ENCODE measurements at regions not wholly inside any gene's neighbourhood (a gene's known extent, or its start where the extent isn't known, plus 50 kb on each side); places are given as distances from the start of the nearest gene placed in this dataset.
"Not testable (repeated sequence)": the region's sequence is repeated elsewhere in the genome, so short reads cannot be mapped to it uniquely, and the experiment has no call there.

DNA sequence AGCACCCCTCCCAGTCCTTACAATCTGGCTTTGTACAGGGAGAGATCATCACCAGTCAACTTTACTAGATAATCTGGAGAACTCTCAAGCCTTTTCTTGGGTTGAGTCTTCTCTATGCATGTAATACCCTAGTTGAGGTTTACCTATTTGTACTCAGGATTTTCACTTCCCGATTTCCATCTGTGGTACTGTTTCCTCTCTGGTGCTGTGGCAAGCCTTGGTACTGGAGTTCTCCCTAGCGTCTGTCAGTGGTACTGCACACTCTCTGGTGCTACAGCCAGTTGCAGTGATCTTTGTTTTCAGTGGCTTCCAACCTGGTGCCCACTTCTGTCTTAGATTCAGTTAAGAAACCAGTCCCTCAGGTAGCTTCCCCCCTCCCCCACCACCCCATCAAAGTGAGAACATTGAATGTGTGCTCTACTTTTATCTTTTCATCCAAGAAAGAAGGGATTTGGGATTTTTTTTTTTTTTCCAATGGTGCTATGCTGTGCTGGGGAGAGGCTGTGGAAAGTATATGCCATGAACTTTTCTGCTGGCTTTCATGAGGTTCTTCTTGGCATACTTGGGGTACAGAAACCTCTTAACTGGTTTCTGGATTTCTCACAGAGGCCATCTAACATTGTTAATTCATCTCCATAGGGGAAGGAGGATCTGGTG, 69.4 kb upstream of the EVL start:
- H3K27me3 ChIP-seq (ENCODE audit: control insufficient read depth in 1 of 2, insufficient read depth in 2 of 2, low read length in 1 of 2): no peaks in the 10 kb centered on the region
- H3K27ac ChIP-seq (ENCODE audit: low read depth in 1 of 2, low read length in 2 of 2): no peak overlapping the region
- 15 to 34% methylated on average over 2 of the region's 2 CpGs for WGBS, 2 donors
- DNase-seq: peak in 1 of 2 donors; percentile 73
- no peaks in the 10 kb centered on the region for H3K4me1 ChIP-seq (ENCODE audit: control insufficient read depth in 1 of 2, insufficient read depth in 2 of 2, low read length in 2 of 2)
- H3K4me3 ChIP-seq (ENCODE audit: low read length in 2 of 2): no peak overlapping the region
- intact Hi-C loops (cut with DNase I): no loop called here
- ATAC-seq (ENCODE audit: low FRiP score): no peak
- no peaks in the 10 kb centered on the region for H3K9me3 ChIP-seq (ENCODE audit: control insufficient read depth, low read length)
- no peaks in the 10 kb centered on the region for H3K36me3 ChIP-seq (ENCODE audit: control insufficient read depth in 1 of 2, insufficient read depth in 2 of 2, low read length in 1 of 2)

DNA sequence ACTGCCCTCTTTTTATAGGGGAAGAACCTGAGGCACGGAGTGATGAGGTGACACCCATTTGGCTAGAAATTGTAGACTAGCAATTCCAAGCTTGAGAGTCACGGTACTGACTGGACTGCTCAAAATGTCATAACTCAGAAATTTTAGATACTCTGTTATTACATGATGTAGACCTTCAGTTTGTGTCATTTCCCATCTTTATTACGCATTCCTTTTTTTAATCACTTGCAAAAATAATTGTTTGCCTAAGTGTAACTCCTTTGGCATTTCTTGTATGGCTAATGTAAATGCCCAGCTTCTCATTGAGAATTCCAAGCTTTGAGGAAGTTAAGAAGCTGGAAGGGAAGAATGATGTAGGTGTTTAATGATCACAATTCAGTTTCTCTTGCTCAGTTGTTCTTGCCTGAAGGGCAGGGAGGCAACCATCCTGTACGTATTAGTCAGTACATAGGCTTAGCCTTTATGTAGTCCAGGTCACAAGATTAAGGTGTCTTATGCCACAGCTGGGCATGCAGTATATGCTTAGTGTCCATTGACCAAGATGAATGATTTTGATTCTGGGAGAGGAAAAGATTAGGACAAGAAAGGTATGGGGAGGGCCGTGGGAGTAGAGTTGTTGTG, 68.2 kb upstream of the EVL start:
- intact Hi-C loops (cut with DNase I): no loop called here
- 92% methylated on average over 5 of the region's 5 CpGs for WGBS, 2 donors

DNA sequence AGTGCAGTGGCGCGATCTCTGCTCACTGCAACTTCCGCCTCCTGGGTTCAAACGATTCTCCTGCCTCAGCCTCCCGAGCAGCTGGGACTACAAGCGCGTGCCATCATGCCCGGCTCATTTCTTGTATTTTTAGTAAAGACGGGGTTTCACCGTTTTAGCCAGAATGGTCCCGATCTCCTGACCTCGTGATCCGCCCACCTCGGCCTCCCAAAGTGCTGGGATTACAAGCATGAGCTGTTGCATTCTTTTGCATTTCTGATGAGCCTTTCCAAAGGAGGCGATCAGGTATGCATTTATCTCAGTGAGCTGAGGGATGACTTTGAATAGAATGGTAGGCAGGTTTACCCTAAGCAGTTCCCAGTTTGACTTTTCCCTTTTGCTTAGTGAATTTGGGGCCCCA, 64.8 kb upstream of the EVL start:
- H3K36me3 ChIP-seq (ENCODE audit: control insufficient read depth in 1 of 2, insufficient read depth in 2 of 2, low read length in 1 of 2); H3K27me3 ChIP-seq (ENCODE audit: control insufficient read depth in 1 of 2, insufficient read depth in 2 of 2, low read length in 1 of 2); ATAC-seq (ENCODE audit: low FRiP score); H3K27ac ChIP-seq (ENCODE audit: low read depth in 1 of 2, low read length in 2 of 2); intact Hi-C loops (cut with DNase I); DNase-seq; H3K4me3 ChIP-seq (ENCODE audit: low read length in 2 of 2); H3K9me3 ChIP-seq (ENCODE audit: control insufficient read depth, low read length); H3K4me1 ChIP-seq (ENCODE audit: control insufficient read depth in 1 of 2, insufficient read depth in 2 of 2, low read length in 2 of 2): not testable (repeated sequence)
- WGBS, 2 donors: 95 to 96% methylated on average over 15 of the region's 15 CpGs

More for the DNA sequence above, 68.2 kb upstream of the EVL start:
- H3K36me3 ChIP-seq (ENCODE audit: control insufficient read depth in 1 of 2, insufficient read depth in 2 of 2, low read length in 1 of 2): no peaks in the 10 kb centered on the region
- ATAC-seq (ENCODE audit: low FRiP score) (no peak), DNase-seq (no peak)
- H3K4me3 ChIP-seq (ENCODE audit: low read length in 2 of 2): no peak overlapping the region
- H3K27me3 ChIP-seq (ENCODE audit: control insufficient read depth in 1 of 2, insufficient read depth in 2 of 2, low read length in 1 of 2): no peaks in the 10 kb centered on the region
- no peaks in the 10 kb centered on the region for H3K9me3 ChIP-seq (ENCODE audit: control insufficient read depth, low read length)
- H3K27ac ChIP-seq (ENCODE audit: low read depth in 1 of 2, low read length in 2 of 2): no peak overlapping the region
- H3K4me1 ChIP-seq (ENCODE audit: control insufficient read depth in 1 of 2, insufficient read depth in 2 of 2, low read length in 2 of 2): no peaks in the 10 kb centered on the region

DNA sequence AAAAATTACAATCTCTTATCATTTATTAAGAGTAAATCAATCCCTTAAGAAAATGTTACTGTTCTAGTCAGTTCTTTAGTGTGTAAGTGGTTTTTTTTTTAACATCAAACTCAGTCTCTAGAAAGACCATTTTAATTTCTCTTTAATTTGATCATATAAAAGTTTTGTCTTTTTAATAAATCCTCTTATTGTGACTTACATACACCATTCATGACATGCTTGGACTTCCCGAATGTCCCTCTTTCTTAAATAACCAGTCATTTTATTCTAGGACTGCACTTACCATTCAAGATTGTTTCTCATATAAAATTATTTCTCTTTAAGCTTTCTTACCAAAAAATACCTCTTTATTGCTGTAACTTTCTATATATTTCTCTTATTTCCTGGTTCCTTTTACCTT, 60.8 kb upstream of the EVL start:
- WGBS, 2 donors: 97 to 99% methylated on average over 1 of the region's 1 CpG
- intact Hi-C loops (cut with DNase I): no loop called here
- ATAC-seq (ENCODE audit: low FRiP score): no peak

DNA sequence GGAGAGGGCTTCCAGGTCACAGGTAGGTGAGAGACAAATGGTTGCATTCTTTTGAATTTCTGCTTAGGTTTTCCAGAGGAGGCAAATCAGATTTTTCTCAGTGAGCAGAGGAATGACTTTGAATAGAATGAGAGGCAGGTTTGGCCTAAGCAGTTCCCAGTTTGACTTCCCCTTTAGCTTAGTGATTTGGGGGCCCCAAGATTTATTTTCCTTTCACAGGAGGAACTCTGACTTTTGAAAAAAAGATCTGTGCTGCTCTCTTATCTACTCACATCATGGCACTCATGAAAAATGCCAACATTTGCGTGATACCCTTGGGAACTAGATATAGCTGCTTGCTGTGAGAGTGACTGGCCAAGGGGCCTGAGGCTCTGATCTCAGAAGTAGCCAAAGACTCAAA, 58.0 kb upstream of the EVL start:
- 73 to 79% methylated on average over 1 of the region's 1 CpG for WGBS, 2 donors
- Histone ChIP-seq H3K9me3 (ENCODE audit: control insufficient read depth, low read length) (no peaks in the 10 kb centered on the region), H3K4me3 (ENCODE audit: low read length in 2 of 2) (no peak overlapping the region), H3K27ac (ENCODE audit: low read depth in 1 of 2, low read length in 2 of 2) (no peak overlapping the region), H3K27me3 (ENCODE audit: control insufficient read depth in 1 of 2, insufficient read depth in 2 of 2, low read length in 1 of 2) (no peaks in the 10 kb centered on the region), H3K4me1 (ENCODE audit: control insufficient read depth in 1 of 2, insufficient read depth in 2 of 2, low read length in 2 of 2) (peaks cover 0 to 4% of the 10 kb centered on the region in 2 donors), H3K36me3 (ENCODE audit: control insufficient read depth in 1 of 2, insufficient read depth in 2 of 2, low read length in 1 of 2) (no peaks in the 10 kb centered on the region)
- DNase-seq (no peak), ATAC-seq (ENCODE audit: low FRiP score) (no peak)
- intact Hi-C loops (cut with DNase I): no loop called here

More for the DNA sequence above, 60.8 kb upstream of the EVL start:
- Histone ChIP-seq H3K9me3 (ENCODE audit: control insufficient read depth, low read length) (no peaks in the 10 kb centered on the region), H3K27ac (ENCODE audit: low read depth in 1 of 2, low read length in 2 of 2) (no peak overlapping the region), H3K4me3 (ENCODE audit: low read length in 2 of 2) (no peak overlapping the region), H3K36me3 (ENCODE audit: control insufficient read depth in 1 of 2, insufficient read depth in 2 of 2, low read length in 1 of 2) (no peaks in the 10 kb centered on the region), H3K4me1 (ENCODE audit: control insufficient read depth in 1 of 2, insufficient read depth in 2 of 2, low read length in 2 of 2) (peaks cover 0 to 4% of the 10 kb centered on the region in 2 donors), H3K27me3 (ENCODE audit: control insufficient read depth in 1 of 2, insufficient read depth in 2 of 2, low read length in 1 of 2) (no peaks in the 10 kb centered on the region)
- DNase-seq: no peak

DNA sequence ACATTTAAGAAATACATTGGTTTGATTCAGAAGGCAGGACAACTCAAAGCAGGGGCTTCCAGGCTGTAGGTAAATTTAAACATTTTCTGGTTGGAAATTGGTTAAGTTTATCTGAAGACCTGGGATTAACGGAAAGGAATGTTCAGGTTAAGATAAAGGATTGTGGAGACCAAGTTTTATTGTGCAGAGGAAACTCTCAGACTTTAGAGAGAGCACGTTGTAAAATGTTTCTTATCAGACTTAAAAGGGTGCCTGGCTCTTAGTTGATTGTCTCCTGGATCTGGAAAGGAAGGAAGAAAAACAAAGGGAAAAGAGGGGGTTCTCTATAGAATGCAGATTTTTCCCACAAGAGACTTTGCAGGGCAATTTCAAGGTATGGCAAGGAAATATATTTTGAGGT, 55.4 kb upstream of the EVL start:
- H3K4me3 ChIP-seq (ENCODE audit: low read length in 2 of 2); H3K27me3 ChIP-seq (ENCODE audit: control insufficient read depth in 1 of 2, insufficient read depth in 2 of 2, low read length in 1 of 2); H3K9me3 ChIP-seq (ENCODE audit: control insufficient read depth, low read length); H3K4me1 ChIP-seq (ENCODE audit: control insufficient read depth in 1 of 2, insufficient read depth in 2 of 2, low read length in 2 of 2); intact Hi-C loops (cut with DNase I); H3K27ac ChIP-seq (ENCODE audit: low read depth in 1 of 2, low read length in 2 of 2); ATAC-seq (ENCODE audit: low FRiP score); DNase-seq; H3K36me3 ChIP-seq (ENCODE audit: control insufficient read depth in 1 of 2, insufficient read depth in 2 of 2, low read length in 1 of 2): not testable (repeated sequence)
- WGBS, 2 donors: 48% methylated on average over 2 of the region's 2 CpGs

DNA sequence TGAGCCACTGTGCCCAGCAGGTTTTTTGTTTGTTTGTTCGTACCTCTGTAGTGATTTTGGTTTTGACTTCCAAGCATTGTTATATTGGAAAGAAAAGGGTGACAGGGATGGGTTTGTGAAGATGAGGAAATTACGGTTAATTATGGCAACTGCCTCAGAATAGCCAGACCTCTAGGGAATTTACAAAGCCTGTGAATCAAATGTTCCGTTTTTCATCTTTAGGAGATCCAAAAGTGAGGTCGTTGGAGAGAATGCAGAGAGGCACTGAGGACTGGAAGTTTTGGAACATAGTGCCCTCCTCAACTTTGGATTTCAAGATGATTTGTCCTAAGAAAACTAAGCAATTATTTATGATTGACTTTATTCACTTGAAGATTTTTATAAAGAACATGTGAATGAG, 54.5 kb upstream of the EVL start:
- Histone ChIP-seq H3K27ac (ENCODE audit: low read depth in 1 of 2, low read length in 2 of 2) (no peak overlapping the region), H3K4me3 (ENCODE audit: low read length in 2 of 2) (no peak overlapping the region), H3K4me1 (ENCODE audit: control insufficient read depth in 1 of 2, insufficient read depth in 2 of 2, low read length in 2 of 2) (peaks cover 0 to 4% of the 10 kb centered on the region in 2 donors), H3K9me3 (ENCODE audit: control insufficient read depth, low read length) (no peaks in the 10 kb centered on the region), H3K36me3 (ENCODE audit: control insufficient read depth in 1 of 2, insufficient read depth in 2 of 2, low read length in 1 of 2) (no peaks in the 10 kb centered on the region), H3K27me3 (ENCODE audit: control insufficient read depth in 1 of 2, insufficient read depth in 2 of 2, low read length in 1 of 2) (no peaks in the 10 kb centered on the region)
- intact Hi-C loops (cut with DNase I): no loop called here
- ATAC-seq (ENCODE audit: low FRiP score): no peak
- DNase-seq: no peak
- 40 to 42% methylated on average over 4 of the region's 4 CpGs for WGBS, 2 donors

DNA sequence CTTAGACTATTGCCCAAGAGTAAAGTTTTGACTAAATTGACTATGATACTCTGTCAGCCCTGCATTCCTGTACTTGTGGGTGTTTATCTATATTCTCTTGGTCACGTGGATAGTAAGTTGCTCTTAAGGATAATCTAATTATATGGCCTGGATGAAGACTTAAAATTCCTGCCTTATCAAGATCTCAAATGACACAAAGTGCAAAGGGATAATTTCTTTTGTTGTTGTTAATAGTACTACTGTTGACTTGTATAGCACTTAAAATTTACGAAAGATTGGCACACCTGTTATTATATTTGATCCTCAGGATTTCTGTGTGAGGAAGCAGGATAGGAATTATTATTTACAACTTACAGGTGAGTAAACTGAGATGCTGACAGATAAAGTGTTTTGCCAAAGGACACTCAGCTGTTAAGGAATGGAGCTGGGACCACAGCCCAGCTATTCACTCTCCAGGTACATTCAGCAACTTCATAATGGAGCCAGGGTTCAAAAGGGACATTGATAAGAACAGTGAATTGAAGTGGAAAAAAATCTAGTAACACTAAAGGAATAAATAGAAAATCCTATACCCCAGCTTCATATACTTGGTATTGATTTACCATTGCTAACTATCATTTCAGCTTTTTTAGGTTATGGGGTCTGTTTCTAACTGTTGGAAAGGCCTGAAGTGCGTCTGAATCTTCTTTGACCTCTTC, 53.4 kb upstream of the EVL start:
- no peaks in the 10 kb centered on the region for H3K9me3 ChIP-seq (ENCODE audit: control insufficient read depth, low read length)
- H3K36me3 ChIP-seq (ENCODE audit: control insufficient read depth in 1 of 2, insufficient read depth in 2 of 2, low read length in 1 of 2): no peaks in the 10 kb centered on the region
- ATAC-seq (ENCODE audit: low FRiP score): no peak
- intact Hi-C loops (cut with DNase I): no loop called here
- peaks cover 0 to 4% of the 10 kb centered on the region in 2 donors for H3K4me1 ChIP-seq (ENCODE audit: control insufficient read depth in 1 of 2, insufficient read depth in 2 of 2, low read length in 2 of 2)
- no peak for DNase-seq
- no peaks in the 10 kb centered on the region for H3K27me3 ChIP-seq (ENCODE audit: control insufficient read depth in 1 of 2, insufficient read depth in 2 of 2, low read length in 1 of 2)
- no peak overlapping the region for H3K4me3 ChIP-seq (ENCODE audit: low read length in 2 of 2)
- H3K27ac ChIP-seq (ENCODE audit: low read depth in 1 of 2, low read length in 2 of 2): no peak overlapping the region
- 87 to 88% methylated on average over 3 of the region's 3 CpGs for WGBS, 2 donors

Measured in aorta (tissue), 5 donors.